HEK293T (cell line): ENCODE measurements at regions not wholly inside any gene's neighbourhood (a gene's known extent, or its start where the extent isn't known, plus 50 kb on each side); places are given as distances from the start of the nearest gene placed in this dataset.

Source experiments
- BHLHE40 ChIP-seq: fragments of 450-650 bp; IDR thresholded peaks from 2 replicates; pipeline ENCODE4 v1.6.1; 2016; ENCODE audit warnings: mild to moderate bottlenecking, moderate library complexity, borderline replicate concordance
- LEF1 ChIP-seq: fragments of 450-650 bp; IDR thresholded peaks from 2 replicates; pipeline ENCODE4 v1.6.1; 2017; ENCODE audit warnings: mild to moderate bottlenecking, borderline replicate concordance
- SP1 ChIP-seq: fragments of 450-650 bp; IDR thresholded peaks from 2 replicates; pipeline ENCODE4 v1.6.1; 2017

DNA sequence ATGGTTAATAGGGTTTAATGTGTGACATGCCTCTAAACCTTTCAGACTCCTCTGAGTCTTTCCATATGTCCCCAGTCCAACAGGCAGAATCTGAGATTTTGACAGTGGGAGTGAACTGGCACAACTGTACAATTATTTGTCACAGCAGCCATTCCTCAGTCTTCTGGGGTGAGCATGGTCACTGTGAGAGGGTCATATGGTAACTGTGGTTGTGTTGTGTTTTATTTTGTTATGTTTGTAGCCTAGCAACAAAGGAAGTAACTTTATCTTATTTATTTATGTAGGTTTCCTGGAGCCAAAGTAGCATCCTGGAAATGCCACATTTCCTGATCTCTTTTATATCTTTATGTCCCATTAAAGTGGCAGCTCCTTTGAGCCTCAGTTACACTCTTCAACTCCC is 1067.9 kb downstream of the TTLL7 start:
- TF ChIP-seq SP1: no peak
- no peak for TF ChIP-seq LEF1
- no peak for TF ChIP-seq BHLHE40
